ENCODE measurements at regions not wholly inside any gene's neighbourhood (a gene's known extent, or its start where the extent isn't known, plus 50 kb on each side); places are given as distances from the start of the nearest gene placed in this dataset.

DNA sequence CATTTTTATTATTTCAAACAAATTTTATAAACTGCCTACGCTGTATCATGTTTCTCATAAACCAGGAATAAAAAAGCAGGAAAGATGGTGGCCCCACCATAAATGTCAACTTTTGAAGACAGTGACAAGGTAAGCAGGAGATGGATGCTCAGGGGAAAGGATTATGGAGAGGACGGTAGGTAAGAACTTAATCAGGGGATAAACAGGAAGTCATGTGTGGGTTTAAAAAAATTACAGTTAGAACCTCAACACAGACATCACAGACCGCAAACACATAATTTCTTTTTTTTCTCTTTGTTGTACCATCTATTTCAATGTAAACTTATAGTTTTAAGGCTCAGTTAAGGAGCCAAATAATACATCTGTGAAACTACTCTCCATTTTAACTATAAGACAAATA is 575.2 kb upstream of the SLC8A1 start (continued):
- TF ChIP-seq, protein P1, sequence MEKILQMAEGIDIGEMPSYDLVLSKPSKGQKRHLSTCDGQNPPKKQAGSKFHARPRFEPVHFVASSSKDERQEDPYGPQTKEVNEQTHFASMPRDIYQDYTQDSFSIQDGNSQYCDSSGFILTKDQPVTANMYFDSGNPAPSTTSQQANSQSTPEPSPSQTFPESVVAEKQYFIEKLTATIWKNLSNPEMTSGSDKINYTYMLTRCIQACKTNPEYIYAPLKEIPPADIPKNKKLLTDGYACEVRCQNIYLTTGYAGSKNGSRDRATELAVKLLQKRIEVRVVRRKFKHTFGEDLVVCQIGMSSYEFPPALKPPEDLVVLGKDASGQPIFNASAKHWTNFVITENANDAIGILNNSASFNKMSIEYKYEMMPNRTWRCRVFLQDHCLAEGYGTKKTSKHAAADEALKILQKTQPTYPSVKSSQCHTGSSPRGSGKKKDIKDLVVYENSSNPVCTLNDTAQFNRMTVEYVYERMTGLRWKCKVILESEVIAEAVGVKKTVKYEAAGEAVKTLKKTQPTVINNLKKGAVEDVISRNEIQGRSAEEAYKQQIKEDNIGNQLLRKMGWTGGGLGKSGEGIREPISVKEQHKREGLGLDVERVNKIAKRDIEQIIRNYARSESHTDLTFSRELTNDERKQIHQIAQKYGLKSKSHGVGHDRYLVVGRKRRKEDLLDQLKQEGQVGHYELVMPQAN (conservative IDR thresholded peaks at IDR 0.05), result no peak
- TF ChIP-seq TCF7 (IDR thresholded peaks at IDR 0.05; ENCODE audit: borderline replicate concordance) (no peak), RB1 (IDR thresholded peaks at IDR 0.05; ENCODE audit: borderline replicate concordance) (no peak), SREBF2 (IDR thresholded peaks at IDR 0.05; ENCODE audit: low read length) (no peak), TBL1XR1 (IDR thresholded peaks at IDR 0.05; ENCODE audit: low read depth, low read length) (no peak), CHD4 (IDR thresholded peaks at IDR 0.05) (no peak), NBN (IDR thresholded peaks at IDR 0.05) (no peak), MTA3 (IDR thresholded peaks at IDR 0.05; ENCODE audit: borderline replicate concordance, low read length) (no peak)
- TF ChIP-seq, protein P2, sequence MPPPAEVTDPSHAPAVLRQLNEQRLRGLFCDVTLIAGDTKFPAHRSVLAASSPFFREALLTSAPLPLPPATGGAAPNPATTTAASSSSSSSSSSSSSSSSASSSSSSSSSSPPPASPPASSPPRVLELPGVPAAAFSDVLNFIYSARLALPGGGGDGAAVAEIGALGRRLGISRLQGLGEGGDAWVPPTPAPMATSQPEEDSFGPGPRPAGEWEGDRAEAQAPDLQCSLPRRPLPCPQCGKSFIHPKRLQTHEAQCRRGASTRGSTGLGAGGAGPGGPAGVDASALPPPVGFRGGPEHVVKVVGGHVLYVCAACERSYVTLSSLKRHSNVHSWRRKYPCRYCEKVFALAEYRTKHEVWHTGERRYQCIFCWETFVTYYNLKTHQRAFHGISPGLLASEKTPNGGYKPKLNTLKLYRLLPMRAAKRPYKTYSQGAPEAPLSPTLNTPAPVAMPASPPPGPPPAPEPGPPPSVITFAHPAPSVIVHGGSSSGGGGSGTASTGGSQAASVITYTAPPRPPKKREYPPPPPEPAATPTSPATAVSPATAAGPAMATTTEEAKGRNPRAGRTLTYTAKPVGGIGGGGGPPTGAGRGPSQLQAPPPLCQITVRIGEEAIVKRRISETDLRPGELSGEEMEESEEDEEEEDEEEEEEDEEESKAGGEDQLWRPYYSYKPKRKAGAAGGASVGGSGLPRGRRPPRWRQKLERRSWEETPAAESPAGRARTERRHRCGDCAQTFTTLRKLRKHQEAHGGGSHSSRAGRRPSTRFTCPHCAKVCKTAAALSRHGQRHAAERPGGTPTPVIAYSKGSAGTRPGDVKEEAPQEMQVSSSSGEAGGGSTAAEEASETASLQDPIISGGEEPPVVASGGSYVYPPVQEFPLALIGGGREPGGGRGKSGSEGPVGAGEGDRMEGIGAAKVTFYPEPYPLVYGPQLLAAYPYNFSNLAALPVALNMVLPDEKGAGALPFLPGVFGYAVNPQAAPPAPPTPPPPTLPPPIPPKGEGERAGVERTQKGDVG (CRISPR knock-in tag; IDR thresholded peaks at IDR 0.05), result no peak

DNA sequence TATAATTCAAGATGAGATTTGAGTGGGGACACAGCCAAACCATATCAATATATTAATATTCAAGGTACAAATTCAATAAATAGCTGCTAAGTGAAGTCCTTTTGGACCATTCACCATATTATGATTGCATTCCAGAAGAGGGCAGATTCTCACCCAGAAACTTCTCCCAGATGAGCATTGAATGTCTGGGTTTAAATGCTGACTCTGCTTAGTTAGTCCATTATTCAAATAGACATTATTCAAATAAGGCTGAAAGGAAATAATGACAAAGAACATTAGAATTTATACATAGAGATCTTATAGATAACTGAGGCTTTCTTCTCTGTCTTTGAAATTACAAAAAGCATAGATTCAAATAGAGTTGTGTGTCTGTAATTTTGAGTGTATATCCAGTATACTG is 579.4 kb upstream of the SLC8A1 start:
- no peaks in the 10 kb centered on the region for H3K27me3 ChIP-seq (replicated peaks in 1 of 2; ENCODE audit: control insufficient read depth in 2 of 2, insufficient read depth in 2 of 2, low read length in 1 of 2)
- no peak for FAIRE-seq
- ChIA-PET POLR2A (no interaction called here), RAD21 (ENCODE audit: unreplicated experiment) (no interaction called here), CTCF (no interaction called here), SMC1A (ENCODE audit: uncharacterized antibody, unreplicated experiment) (no interaction called here)
- H3K9me3 ChIP-seq (replicated peaks; ENCODE audit: control insufficient read depth, insufficient read depth, low read length), result no peaks in the 10 kb centered on the region
- no peak for ATAC-seq
- no peaks in the 10 kb centered on the region for H3K36me3 ChIP-seq (ENCODE audit: control insufficient read depth in 2 of 2, insufficient read depth in 2 of 2, low read length in 1 of 2)
- H2AFZ ChIP-seq (ENCODE audit: control insufficient read depth, low read depth, low read length), result no peak overlapping the region
- no peaks in the 10 kb centered on the region for H3K4me1 ChIP-seq (ENCODE audit: control insufficient read depth, insufficient read depth, low read length)
- no peak for DNase-seq (ENCODE audit: low read depth, low spot score)
- intact Hi-C loops (cut with micrococcal nuclease; ENCODE audit: unreplicated experiment) (no loop called here), in situ Hi-C loops (cut with MboI) (no loop called here)
- H3K9ac ChIP-seq (ENCODE audit: control insufficient read depth, insufficient read depth, low read length), result no peak overlapping the region
- BruUV-seq (replicated peaks), result no TSS peak
- no peak overlapping the region for H3K27ac ChIP-seq (ENCODE audit: control insufficient read depth, insufficient read depth)
- no peaks in the 10 kb centered on the region for H3K79me2 ChIP-seq (ENCODE audit: control insufficient read depth, insufficient read depth, low read length)
- H4K20me1 ChIP-seq (ENCODE audit: control insufficient read depth, insufficient read depth), result no peaks in the 10 kb centered on the region
- no peak overlapping the region for H3K4me3 ChIP-seq
- no peak overlapping the region for H3K4me2 ChIP-seq (ENCODE audit: control insufficient read depth, insufficient read depth)
- TF ChIP-seq ZSCAN29 (IDR thresholded peaks at IDR 0.05) (no peak), RELA (IDR thresholded peaks at IDR 0.05; ENCODE audit: borderline replicate concordance, partially characterized antibody) (no peak), RUNX3 (IDR thresholded peaks at IDR 0.05; ENCODE audit: low read length) (no peak), SUPT20H (IDR thresholded peaks at IDR 0.05; ENCODE audit: borderline replicate concordance, control insufficient read depth, low read depth, low read length) (no peak)
- TF ChIP-seq, protein P3, sequence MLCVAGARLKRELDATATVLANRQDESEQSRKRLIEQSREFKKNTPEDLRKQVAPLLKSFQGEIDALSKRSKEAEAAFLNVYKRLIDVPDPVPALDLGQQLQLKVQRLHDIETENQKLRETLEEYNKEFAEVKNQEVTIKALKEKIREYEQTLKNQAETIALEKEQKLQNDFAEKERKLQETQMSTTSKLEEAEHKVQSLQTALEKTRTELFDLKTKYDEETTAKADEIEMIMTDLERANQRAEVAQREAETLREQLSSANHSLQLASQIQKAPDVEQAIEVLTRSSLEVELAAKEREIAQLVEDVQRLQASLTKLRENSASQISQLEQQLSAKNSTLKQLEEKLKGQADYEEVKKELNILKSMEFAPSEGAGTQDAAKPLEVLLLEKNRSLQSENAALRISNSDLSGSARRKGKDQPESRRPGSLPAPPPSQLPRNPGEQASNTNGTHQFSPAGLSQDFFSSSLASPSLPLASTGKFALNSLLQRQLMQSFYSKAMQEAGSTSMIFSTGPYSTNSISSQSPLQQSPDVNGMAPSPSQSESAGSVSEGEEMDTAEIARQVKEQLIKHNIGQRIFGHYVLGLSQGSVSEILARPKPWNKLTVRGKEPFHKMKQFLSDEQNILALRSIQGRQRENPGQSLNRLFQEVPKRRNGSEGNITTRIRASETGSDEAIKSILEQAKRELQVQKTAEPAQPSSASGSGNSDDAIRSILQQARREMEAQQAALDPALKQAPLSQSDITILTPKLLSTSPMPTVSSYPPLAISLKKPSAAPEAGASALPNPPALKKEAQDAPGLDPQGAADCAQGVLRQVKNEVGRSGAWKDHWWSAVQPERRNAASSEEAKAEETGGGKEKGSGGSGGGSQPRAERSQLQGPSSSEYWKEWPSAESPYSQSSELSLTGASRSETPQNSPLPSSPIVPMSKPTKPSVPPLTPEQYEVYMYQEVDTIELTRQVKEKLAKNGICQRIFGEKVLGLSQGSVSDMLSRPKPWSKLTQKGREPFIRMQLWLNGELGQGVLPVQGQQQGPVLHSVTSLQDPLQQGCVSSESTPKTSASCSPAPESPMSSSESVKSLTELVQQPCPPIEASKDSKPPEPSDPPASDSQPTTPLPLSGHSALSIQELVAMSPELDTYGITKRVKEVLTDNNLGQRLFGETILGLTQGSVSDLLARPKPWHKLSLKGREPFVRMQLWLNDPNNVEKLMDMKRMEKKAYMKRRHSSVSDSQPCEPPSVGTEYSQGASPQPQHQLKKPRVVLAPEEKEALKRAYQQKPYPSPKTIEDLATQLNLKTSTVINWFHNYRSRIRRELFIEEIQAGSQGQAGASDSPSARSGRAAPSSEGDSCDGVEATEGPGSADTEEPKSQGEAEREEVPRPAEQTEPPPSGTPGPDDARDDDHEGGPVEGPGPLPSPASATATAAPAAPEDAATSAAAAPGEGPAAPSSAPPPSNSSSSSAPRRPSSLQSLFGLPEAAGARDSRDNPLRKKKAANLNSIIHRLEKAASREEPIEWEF (IDR thresholded peaks at IDR 0.05; ENCODE audit: insufficient replicate concordance, low read depth, low read length), result no peak

Measured in GM12878 (cell line).